ENCODE measurements at regions not wholly inside any gene's neighbourhood (a gene's known extent, or its start where the extent isn't known, plus 50 kb on each side); places are given as distances from the start of the nearest gene placed in this dataset.
A peak's percentile ranks its signal among the peaks of the same experiment; 100 is the strongest.
"Not testable (repeated sequence)": the region's sequence is repeated elsewhere in the genome, so short reads cannot be mapped to it uniquely, and the experiment has no call there.

DNA sequence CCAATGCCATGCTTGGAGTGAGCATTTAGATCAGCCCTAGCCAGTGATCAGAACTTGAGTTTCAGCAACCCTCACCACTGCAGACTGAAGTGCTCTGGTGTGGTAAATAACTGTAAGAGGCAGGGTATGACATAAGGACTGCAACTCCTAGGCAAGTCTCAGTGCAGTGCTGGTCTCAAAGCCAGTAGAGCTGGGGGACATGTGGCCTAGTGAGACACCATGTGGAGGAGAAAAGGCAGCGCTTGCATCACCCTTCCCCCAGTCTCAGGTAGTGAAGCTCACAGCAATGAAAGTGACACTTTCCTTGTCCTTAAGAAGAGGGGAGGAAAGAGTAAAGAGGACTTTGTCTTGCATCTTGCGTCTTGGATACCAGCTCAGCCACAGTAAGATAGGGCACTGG is 386.8 kb upstream of the POT1 start:
- WGBS, 2 donors: 74 to 76% methylated on average over 2 of the region's 2 CpGs
- ATAC-seq (ENCODE audit: low FRiP score in 2 of 2): peak in 1 of 2 donors; percentile 72
- Histone ChIP-seq H3K4me3 (no peak overlapping the region), H3K27me3 (no peaks in the 10 kb centered on the region), H3K4me1 (no peaks in the 10 kb centered on the region), H3K9me3 (peaks cover 0 to 15% (median 0%) of the 10 kb centered on the region in 4 donors), H3K36me3 (no peaks in the 10 kb centered on the region), H3K27ac (no peak overlapping the region)
- peak in 1 of 2 donors; percentile 52 for DNase-seq
- TF ChIP-seq, protein P1, sequence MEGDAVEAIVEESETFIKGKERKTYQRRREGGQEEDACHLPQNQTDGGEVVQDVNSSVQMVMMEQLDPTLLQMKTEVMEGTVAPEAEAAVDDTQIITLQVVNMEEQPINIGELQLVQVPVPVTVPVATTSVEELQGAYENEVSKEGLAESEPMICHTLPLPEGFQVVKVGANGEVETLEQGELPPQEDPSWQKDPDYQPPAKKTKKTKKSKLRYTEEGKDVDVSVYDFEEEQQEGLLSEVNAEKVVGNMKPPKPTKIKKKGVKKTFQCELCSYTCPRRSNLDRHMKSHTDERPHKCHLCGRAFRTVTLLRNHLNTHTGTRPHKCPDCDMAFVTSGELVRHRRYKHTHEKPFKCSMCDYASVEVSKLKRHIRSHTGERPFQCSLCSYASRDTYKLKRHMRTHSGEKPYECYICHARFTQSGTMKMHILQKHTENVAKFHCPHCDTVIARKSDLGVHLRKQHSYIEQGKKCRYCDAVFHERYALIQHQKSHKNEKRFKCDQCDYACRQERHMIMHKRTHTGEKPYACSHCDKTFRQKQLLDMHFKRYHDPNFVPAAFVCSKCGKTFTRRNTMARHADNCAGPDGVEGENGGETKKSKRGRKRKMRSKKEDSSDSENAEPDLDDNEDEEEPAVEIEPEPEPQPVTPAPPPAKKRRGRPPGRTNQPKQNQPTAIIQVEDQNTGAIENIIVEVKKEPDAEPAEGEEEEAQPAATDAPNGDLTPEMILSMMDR (IDR thresholded peaks at IDR 0.05): peak in 2 of 6 experiments; percentile 19 to 23
- TF ChIP-seq EP300 (IDR thresholded peaks at IDR 0.05): no peak

DNA sequence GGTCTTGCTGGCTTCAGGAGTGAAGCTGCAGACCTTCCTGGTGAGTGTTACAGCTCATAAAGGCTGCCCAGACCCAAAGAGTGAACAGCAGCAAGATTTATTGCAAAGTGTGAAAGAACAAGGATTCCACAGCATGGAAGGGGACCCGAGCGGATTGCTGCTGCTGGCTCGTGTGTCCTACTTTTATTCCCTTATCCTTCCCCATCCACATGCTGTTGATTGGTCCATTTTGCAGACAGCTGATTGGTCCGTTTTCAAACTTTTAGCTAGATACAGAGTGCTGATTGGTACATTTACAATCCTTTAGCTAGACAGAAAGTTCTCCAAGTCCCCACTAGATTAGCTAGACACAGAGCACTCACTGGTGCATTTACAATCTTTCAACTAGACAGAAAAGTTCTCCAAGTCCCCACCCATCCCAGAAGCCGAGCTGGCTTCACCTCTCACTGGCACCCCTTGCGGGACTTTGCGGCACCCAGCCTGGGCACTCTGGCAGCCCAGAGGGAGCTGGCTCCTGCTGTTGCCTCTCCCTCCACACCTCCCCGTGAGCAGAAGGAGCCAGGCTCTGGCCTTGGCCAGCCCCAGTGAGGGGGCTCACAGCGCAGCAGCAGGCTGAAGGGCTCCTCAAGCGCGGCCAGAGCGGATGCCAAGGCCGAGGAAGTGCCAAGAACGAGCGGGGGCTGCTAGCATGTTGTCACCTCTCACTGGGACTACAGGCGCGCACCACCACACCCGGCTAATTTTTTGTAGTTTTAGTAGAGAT is 369.6 kb upstream of the POT1 start:
- DNase-seq (peak in 1 of 2 donors; percentile 59), ATAC-seq (ENCODE audit: low FRiP score in 2 of 2) (no peak)
- WGBS, 2 donors: 92 to 96% methylated on average over 9 to 18 of the region's 18 CpGs
- H3K27ac ChIP-seq: no peak overlapping the region
- no peaks in the 10 kb centered on the region for H3K36me3 ChIP-seq
- peaks cover 0 to 5% (median 0%) of the 10 kb centered on the region in 4 donors for H3K9me3 ChIP-seq
- no peak overlapping the region for H3K4me3 ChIP-seq
- H3K27me3 ChIP-seq: no peaks in the 10 kb centered on the region
- TF ChIP-seq POLR2AphosphoS5 (IDR thresholded peaks at IDR 0.05) (no peak), EP300 (IDR thresholded peaks at IDR 0.05) (no peak), POLR2A (IDR thresholded peaks at IDR 0.05) (no peak)
- TF ChIP-seq, protein P1 (IDR thresholded peaks at IDR 0.05): no peak
- H3K4me1 ChIP-seq: no peaks in the 10 kb centered on the region

DNA sequence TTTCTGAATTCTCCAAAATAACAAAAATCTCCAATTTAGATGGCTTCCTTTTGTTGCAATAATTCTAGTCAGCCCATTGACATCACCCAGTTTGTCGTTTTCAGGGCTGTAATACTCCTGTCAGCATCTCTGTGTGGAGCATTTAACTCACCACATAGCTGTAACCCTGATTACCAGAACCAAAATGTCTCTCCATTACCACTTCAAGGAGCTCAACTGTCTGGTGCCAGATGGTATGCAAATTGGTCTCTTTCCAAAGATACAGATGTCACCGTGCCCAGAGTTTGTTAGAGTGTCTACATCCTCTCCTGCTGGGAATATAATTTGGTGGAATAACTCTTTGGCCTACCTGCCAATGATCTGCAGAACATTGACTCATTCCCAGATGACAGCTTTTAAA is 350.3 kb upstream of the POT1 start:
- 60 to 73% methylated on average over 2 of the region's 2 CpGs for WGBS, 2 donors
- H3K27ac ChIP-seq: no peak overlapping the region
- TF ChIP-seq POLR2AphosphoS5 (IDR thresholded peaks at IDR 0.05): no peak
- TF ChIP-seq EP300 (IDR thresholded peaks at IDR 0.05): no peak
- TF ChIP-seq POLR2A (IDR thresholded peaks at IDR 0.05): no peak
- TF ChIP-seq, protein P1 (IDR thresholded peaks at IDR 0.05): no peak
- no peak for DNase-seq
- H3K27me3 ChIP-seq: no peaks in the 10 kb centered on the region
- H3K9me3 ChIP-seq: no peaks in the 10 kb centered on the region
- no peak overlapping the region for H3K4me3 ChIP-seq
- no peak for ATAC-seq (ENCODE audit: low FRiP score in 2 of 2)
- no peaks in the 10 kb centered on the region for H3K4me1 ChIP-seq
- H3K36me3 ChIP-seq: no peaks in the 10 kb centered on the region

DNA sequence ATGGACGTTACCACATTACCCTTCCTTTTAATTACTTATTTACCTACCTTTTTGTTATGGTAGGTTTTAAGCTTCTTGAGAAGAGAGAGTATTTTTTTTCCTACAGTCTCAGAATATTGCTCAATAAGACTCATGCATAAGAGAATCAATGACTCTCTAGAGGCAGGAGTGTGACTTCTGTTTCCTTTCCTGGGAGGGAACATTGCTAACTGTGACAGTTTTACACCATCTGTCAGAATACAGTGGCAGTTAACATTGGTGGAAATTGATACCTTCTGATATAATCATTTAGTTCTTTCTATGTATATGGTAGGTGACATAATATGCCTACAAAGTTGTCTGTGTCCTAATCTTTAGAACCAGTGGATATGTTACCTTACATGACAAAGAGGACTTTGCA is 348.7 kb upstream of the POT1 start:
- H3K4me3 ChIP-seq: no peak overlapping the region
- no peaks in the 10 kb centered on the region for H3K4me1 ChIP-seq
- H3K27me3 ChIP-seq: no peaks in the 10 kb centered on the region
- DNase-seq: no peak
- TF ChIP-seq EP300 (IDR thresholded peaks at IDR 0.05) (no peak), POLR2AphosphoS5 (IDR thresholded peaks at IDR 0.05) (no peak), POLR2A (IDR thresholded peaks at IDR 0.05) (no peak)
- TF ChIP-seq, protein P1 (IDR thresholded peaks at IDR 0.05): no peak
- no peaks in the 10 kb centered on the region for H3K9me3 ChIP-seq
- WGBS, 2 donors: 46 to 60% methylated on average over 1 of the region's 1 CpG
- no peak for ATAC-seq (ENCODE audit: low FRiP score in 2 of 2)
- no peak overlapping the region for H3K27ac ChIP-seq
- H3K36me3 ChIP-seq: no peaks in the 10 kb centered on the region

DNA sequence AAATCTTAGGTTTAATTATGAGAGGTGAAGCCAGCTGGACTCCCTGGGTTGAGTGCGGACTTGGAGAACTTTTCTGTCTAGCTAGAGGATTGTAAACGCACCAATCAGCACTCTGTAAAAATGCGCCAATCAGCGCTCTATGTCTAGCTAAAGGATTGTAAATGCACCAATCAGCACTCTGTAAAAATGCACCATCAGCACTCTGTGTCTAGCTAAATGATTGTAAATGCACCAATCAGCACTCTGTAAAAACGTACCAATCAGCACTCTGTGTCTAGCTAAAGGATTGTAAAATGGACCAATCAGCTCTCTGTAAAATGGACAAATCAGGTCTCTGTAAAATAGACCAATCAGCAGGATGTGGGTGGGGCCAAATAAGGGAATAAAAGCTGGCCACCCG is 345.1 kb upstream of the POT1 start:
- not testable (repeated sequence) for ATAC-seq (ENCODE audit: low FRiP score in 2 of 2); H3K36me3 ChIP-seq
- WGBS, 2 donors: 88 to 94% methylated on average over 6 of the region's 6 CpGs

DNA sequence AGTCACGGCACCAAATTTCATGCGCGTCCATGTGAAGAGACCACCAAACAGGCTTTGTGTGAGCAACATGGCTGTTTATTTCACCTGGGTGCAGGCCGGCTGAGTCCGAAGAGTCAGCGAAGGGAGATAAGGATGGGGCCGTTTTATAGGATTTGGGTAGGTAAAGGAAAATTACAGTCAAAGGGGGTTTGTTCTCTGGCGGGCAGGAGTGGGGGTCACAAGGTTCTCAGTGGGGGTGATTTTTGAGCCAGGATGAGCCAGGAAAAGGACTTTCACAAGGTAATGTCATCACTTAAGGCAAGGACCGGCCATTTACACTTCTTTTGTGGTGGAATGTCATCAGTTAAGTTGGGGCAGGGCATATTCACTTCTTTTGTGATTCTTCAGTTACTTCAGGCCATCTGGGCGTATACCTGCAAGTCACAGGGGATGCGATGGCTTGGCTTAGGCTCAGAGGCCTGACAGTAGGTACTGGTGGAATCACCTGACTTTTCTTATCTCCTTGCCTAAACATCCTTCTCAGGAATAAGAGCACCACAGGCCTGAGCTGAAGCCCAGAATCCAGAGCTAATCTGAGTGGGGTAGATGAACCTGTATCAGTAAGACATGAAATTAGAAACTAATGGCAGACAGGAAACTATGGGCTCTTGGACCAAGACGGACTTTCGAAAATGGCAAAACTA is 334.7 kb upstream of the POT1 start:
- not testable (repeated sequence) for H3K27ac ChIP-seq

More for the DNA sequence above, 345.1 kb upstream of the POT1 start:
- H3K9me3 ChIP-seq, H3K27ac ChIP-seq, H3K4me3 ChIP-seq, DNase-seq, H3K27me3 ChIP-seq, H3K4me1 ChIP-seq: not testable (repeated sequence)

DNA sequence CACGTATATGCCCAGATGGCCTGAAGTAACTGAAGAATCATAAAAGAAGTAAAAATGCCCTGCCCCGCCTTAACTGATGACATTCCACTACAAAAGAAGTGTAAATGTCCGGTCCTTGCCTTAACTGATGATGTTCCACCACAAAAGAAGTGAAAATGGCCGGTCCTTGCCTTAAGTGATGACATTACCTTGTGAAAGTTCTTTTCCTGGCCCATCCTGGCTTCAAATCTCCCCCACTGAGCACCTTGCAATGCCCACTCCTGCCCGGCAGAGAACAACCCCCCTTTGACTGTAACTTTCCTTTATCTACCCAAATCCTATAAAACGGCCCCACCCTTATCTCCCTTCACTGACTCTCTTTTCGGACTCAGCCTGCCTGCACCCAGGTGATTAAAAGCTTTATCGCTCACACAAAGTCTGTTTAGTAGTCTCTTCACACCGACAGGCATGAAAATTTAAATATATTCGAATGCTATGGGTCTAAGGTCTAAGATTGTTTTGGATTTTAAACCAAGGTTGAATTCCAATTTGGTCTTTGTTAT is 329.3 kb upstream of the POT1 start:
- H3K9me3 ChIP-seq; H3K4me1 ChIP-seq; ATAC-seq (ENCODE audit: low FRiP score in 2 of 2); H3K27ac ChIP-seq; DNase-seq; H3K27me3 ChIP-seq; H3K36me3 ChIP-seq; H3K4me3 ChIP-seq: not testable (repeated sequence)
- WGBS, 2 donors: 85 to 91% methylated on average over 10 of the region's 10 CpGs

More for the DNA sequence above, 334.7 kb upstream of the POT1 start:
- not testable (repeated sequence) for H3K36me3 ChIP-seq; ATAC-seq (ENCODE audit: low FRiP score in 2 of 2); H3K4me3 ChIP-seq; H3K9me3 ChIP-seq; DNase-seq; H3K4me1 ChIP-seq; H3K27me3 ChIP-seq
- WGBS, 2 donors: 95% methylated on average over 13 of the region's 13 CpGs
